T-helper 1 cell treated with Interleukin-12 subunit alpha and Interleukin-12 subunit beta and Interleukin-4 antibody, amounts not matched to agents 30 μg/mL and 1 μg/mL, for 36 hours (primary cell): ENCODE measurements at regions not wholly inside any gene's neighbourhood (a gene's known extent, or its start where the extent isn't known, plus 50 kb on each side); places are given as distances from the start of the nearest gene placed in this dataset.

Experiments
- H3K27ac Mint-ChIP-seq: one replicate; pipeline ENCODE4 v1.8.0; 2021; ENCODE audit warnings: mild to moderate bottlenecking, mixed read lengths
- H3K27me3 Mint-ChIP-seq: one replicate; pipeline ENCODE4 v1.8.0; 2021; ENCODE audit warnings: low read depth, mixed read lengths
- H3K36me3 Mint-ChIP-seq: one replicate; pipeline ENCODE4 v1.8.0; 2021; ENCODE audit warnings: low read depth, mixed read lengths
- H3K4me1 Mint-ChIP-seq: one replicate; pipeline ENCODE4 v1.8.0; 2021; ENCODE audit warnings: low read depth, mixed read lengths
- H3K4me3 Mint-ChIP-seq: one replicate; pipeline ENCODE4 v1.8.0; 2021; ENCODE audit warnings: mild to moderate bottlenecking, moderate library complexity, mixed read lengths
- H3K9me3 Mint-ChIP-seq: one replicate; pipeline ENCODE4 v1.8.0; 2021; ENCODE audit warnings: mixed read lengths

GRCh38 chr11:8833568-8834315, 77.2 kb upstream of the AKIP1 start:
- Mint-ChIP-seq H3K4me1 (peaks cover 22% of the 10 kb centered on the region), H3K27ac (peak overlapping the region; percentile 76), H3K27me3 (peaks cover 3% of the 10 kb centered on the region), H3K4me3 (no peak overlapping the region), H3K36me3 (no peaks in the 10 kb centered on the region), H3K9me3 (no peaks in the 10 kb centered on the region)

- H3K36me3 Mint-ChIP-seq = no peaks in the 10 kb centered on the region
- no peak overlapping the region for H3K27ac Mint-ChIP-seq
- H3K27me3 Mint-ChIP-seq = peaks cover 3% of the 10 kb centered on the region
- H3K4me3 Mint-ChIP-seq = no peak overlapping the region
- H3K4me1 Mint-ChIP-seq = peaks cover 22% of the 10 kb centered on the region
- H3K9me3 Mint-ChIP-seq = no peaks in the 10 kb centered on the region
Measured at GRCh38 chr11:8834379-8834778, 76.6 kb upstream of the AKIP1 start.

- H3K4me3 Mint-ChIP-seq = no peak overlapping the region
- no peaks in the 10 kb centered on the region for H3K36me3 Mint-ChIP-seq
- no peaks in the 10 kb centered on the region for H3K9me3 Mint-ChIP-seq
Measured at GRCh38 chr11:8838248-8838647, 72.7 kb upstream of the AKIP1 start.

GRCh38 chr11:8839306-8839956, 71.6 kb upstream of the AKIP1 start:
- H3K4me1 Mint-ChIP-seq = peaks cover 6% of the 10 kb centered on the region
- H3K4me3 Mint-ChIP-seq = no peak overlapping the region
- no peak overlapping the region for H3K27ac Mint-ChIP-seq
- H3K27me3 Mint-ChIP-seq = peaks cover 3% of the 10 kb centered on the region
- no peaks in the 10 kb centered on the region for H3K36me3 Mint-ChIP-seq
- H3K9me3 Mint-ChIP-seq = no peaks in the 10 kb centered on the region

More at GRCh38 chr11:8838248-8838647, 72.7 kb upstream of the AKIP1 start:
- H3K27ac Mint-ChIP-seq = no peak overlapping the region
- H3K4me1 Mint-ChIP-seq = peaks cover 17% of the 10 kb centered on the region
- H3K27me3 Mint-ChIP-seq = peaks cover 3% of the 10 kb centered on the region

GRCh38 chr11:8839957-8840945, 70.7 kb upstream of the AKIP1 start:
- no peak overlapping the region for H3K4me3 Mint-ChIP-seq
- H3K9me3 Mint-ChIP-seq = no peaks in the 10 kb centered on the region

GRCh38 chr11:8841899-8842298, 69.1 kb upstream of the AKIP1 start:
- Mint-ChIP-seq H3K9me3 (no peaks in the 10 kb centered on the region), H3K36me3 (no peaks in the 10 kb centered on the region), H3K4me1 (peaks cover 6% of the 10 kb centered on the region), H3K4me3 (no peak overlapping the region), H3K27me3 (peaks cover 7% of the 10 kb centered on the region), H3K27ac (no peak overlapping the region)

More at GRCh38 chr11:8839957-8840945, 70.7 kb upstream of the AKIP1 start:
- Mint-ChIP-seq H3K27ac (no peak overlapping the region), H3K4me1 (peaks cover 6% of the 10 kb centered on the region), H3K27me3 (peaks cover 3% of the 10 kb centered on the region), H3K36me3 (no peaks in the 10 kb centered on the region)

- Mint-ChIP-seq H3K4me1 (no peaks in the 10 kb centered on the region), H3K4me3 (no peak overlapping the region), H3K36me3 (no peaks in the 10 kb centered on the region), H3K9me3 (no peaks in the 10 kb centered on the region), H3K27ac (no peak overlapping the region), H3K27me3 (peaks cover 16% of the 10 kb centered on the region)
Measured at GRCh38 chr11:8858808-8859207, 52.2 kb upstream of the AKIP1 start.
